HG02798 (cell line): ENCODE measurements at regions not wholly inside any gene's neighbourhood (a gene's known extent, or its start where the extent isn't known, plus 50 kb on each side); places are given as distances from the start of the nearest gene placed in this dataset.

Source experiments
- ATAC-seq: cut with Tn5 transposase; IDR thresholded peaks from one replicate; pipeline ENCODE4 v1.9.1; 2021; ENCODE audit warnings: mild to moderate bottlenecking; ENCODE audit not compliant: unreplicated experiment, poor library complexity

- no peak for ATAC-seq
These were observed 58.6 kb upstream of the NYAP2 start for GRCh38 chr2:225340923-225341322.

GRCh38 chr2:225337183-225337582, 62.3 kb upstream of the NYAP2 start:
- no peak for ATAC-seq

- no peak for ATAC-seq
These were observed 65.0 kb upstream of the NYAP2 start for GRCh38 chr2:225334514-225334913.

GRCh38 chr2:225328192-225328591, 71.3 kb upstream of the NYAP2 start:
- ATAC-seq = no peak

- ATAC-seq = no peak
These were observed 72.5 kb upstream of the NYAP2 start for GRCh38 chr2:225326969-225327368.

- no peak for ATAC-seq
These were observed 79.6 kb upstream of the NYAP2 start for GRCh38 chr2:225319872-225320271.

DNA sequence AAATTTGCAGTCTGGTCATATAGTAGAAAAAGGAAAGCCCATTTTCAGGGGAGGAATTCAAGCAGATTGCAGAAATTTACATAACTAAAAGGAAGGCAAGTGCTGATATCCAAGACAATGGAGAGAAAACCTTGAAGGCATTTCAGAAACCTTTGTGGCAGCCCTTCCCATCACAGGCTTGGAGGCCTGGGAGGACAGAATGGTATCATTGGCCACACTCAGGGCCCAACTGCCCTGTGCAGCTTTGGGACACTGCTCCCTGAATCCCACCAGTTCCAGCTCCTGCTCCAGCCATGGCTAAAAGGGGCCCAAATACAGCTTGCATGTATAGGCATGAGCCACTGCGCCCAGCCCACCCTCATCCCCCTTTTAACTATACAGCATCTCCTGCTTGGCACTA, 81.1 kb upstream of the NYAP2 start:
- ATAC-seq = no peak

- no peak for ATAC-seq
These were observed 82.3 kb upstream of the NYAP2 start for GRCh38 chr2:225317186-225317585.

DNA sequence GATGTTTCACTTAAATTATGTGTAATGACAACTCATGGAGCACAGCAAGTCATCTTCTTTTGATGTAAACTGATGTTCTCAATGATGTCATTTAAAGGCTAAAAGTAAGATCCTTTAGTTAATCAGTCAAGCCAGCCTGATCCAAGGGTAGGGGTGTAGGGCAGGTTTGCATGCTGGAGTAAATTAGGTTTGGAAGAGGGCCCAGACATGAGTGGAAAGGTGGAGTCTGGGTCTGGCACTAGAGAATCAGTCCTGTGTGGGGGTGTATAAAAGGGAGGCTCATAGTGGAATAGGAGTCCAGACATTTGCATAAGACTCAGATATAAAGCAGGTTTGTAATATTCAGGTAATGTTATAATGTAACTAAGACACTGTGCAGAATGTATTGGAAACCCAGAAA, 88.8 kb upstream of the NYAP2 start:
- ATAC-seq = no peak

GRCh38 chr2:225309516-225309915, 90.0 kb upstream of the NYAP2 start:
- ATAC-seq = no peak

- ATAC-seq = no peak
These were observed 102.6 kb upstream of the NYAP2 start for GRCh38 chr2:225296951-225297350.

DNA sequence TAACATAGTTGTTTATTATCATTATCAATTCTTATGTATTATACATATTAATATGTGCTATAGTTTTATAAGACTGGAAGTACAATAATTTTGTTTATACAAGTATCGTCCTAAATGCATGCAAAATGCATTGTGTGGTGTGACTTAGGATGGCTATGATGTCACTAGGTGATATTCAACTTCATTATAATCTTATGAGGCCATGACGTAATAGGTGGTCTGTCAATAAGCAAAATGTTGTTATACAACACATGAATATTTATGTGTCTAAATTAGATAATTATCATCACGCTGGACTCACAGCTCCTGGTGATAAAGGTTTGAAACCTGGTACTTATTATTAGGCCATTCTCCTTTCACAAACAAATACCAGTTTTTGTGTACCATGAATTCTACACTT, 104.4 kb upstream of the NYAP2 start:
- no peak for ATAC-seq

DNA sequence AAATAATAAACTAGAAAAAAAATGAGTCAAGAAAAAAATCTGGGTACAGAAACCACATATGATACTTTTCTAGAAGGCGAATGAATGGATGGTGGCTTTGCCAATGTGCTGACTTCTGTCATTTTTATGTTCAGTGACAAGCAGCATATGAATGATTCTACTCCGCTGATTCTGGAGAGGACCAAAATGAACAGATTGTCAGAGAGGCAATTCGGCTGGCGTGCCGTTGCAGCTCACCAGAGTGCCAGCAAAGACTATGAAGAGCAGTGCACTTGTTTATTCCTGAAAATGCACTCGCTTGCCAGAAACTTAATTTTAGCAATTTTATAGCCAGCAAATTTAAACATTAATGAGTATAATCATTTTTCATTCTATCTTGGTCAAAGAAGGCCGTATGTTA, 105.9 kb upstream of the NYAP2 start:
- ATAC-seq = no peak

- ATAC-seq = no peak
These were observed 108.6 kb upstream of the NYAP2 start for GRCh38 chr2:225290757-225291400.

GRCh38 chr2:225289659-225290058, 109.9 kb upstream of the NYAP2 start:
- no peak for ATAC-seq

- no peak for ATAC-seq
These were observed 110.5 kb upstream of the NYAP2 start for GRCh38 chr2:225288986-225289385.

DNA sequence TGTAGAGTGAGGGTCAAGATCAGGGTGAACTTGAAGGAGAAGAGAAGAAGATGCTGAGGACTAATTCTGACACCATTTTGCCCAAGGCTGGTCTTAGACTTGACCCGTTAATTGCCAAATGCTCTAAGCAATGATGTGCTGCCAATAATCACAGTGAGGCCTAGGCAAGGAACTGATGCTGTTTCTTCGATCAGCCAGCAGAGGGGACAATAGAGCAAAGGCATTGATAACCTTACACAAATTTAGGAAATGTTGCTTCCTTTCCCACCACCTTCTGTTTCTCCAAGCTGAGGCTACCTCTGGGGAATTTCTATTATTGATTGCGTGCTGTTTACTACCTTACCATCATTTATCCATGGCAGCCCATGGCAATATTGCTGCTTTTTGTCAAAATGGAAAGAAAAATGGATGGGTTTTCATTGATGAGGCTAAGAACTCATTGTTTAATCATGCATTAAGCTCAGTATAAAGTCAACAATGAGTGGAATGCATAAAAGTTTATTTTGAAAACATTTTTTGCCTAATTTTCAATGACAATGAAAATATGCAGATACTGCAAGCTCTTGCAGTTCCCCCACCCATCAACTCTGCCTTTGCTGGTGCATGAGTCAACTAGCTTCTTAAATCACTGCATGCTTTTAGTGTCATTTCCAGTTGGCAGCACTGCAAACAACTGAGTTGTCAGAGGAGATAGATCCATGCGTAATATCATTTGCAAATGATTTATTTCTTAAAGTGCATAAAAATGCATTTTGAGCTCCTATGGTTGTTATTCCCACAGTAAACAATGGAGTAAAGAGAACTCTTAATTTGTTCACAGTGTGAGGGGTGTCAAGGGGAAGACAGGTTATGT, 116.4 kb upstream of the NYAP2 start:
- ATAC-seq = peak; percentile 92

DNA sequence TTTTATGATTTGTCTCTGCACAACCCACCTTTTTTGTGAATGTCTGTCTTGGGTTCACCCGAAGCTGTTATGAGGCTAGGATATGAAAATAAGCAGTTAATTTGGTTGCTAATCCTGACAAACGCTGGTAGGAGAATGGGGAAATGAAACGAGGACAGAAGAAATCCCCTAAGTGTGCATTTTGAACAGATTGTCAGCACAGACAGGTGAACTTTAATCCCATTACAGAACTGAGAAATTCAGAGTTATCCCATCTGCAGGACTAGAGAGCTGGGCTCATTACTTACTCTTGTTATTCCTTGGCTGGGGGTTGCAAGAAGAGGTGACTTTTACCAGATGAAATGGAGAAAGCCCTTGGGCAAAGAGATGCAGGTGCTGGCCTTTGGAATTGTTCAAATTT, 123.3 kb upstream of the NYAP2 start:
- ATAC-seq = peak; percentile 81

DNA sequence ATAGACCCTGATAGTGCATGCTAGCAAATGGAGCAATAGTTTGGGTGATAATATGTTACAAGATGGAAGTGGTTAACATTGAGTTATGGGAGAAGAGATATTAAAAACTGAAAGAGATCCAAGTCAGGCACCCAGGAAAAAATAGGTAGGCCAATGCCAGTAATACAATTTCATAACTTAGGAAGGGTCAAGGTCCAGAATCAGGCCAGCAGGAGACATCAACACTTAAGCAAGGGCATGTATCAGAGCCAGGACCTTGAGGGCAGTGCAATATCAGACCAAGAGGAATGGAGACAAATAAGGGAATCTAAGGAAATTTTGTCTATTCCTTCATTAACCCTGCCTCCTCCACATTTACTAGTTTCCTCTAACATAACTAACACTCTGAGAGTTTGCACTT, 124.1 kb upstream of the NYAP2 start:
- ATAC-seq = no peak

DNA sequence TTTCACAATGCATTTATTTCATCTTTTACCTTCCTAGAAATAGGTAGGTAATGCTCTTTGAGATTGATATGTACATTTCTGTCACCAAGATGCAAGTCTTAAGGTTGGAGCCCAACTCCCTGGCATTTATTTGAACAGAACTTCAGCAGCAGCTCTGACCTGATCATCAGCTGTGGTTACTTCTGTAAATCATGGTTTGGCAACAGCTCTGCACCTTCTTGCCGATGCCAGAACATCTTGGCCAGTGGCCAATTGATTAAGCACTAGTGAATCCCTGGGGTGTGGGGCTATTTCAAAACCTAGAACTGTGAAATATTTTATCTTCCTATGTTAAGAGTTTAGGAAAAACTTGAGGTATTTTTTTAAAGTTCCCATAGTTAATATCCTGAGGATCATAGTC, 124.8 kb upstream of the NYAP2 start:
- ATAC-seq = no peak

GRCh38 chr2:225272173-225272572, 127.3 kb upstream of the NYAP2 start:
- ATAC-seq = no peak

DNA sequence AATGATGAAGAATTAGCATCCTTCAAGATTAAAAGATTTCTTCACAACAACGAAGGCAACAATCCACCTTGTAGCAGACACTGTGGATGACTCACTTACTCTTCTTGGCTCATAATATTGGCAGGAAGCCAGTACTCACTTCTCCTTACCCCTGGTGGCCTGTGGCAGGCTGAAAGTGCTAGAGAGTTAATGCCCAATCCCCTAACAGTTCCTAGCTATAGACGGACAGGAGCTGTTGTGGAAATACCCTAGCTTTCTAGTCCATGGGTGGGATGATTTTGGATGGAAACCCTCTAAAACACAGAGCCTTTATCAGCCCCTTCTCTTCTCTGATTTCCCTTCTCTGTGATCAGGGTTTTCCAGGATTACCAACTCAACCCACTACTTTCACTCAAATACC, 128.6 kb upstream of the NYAP2 start:
- ATAC-seq = peak; percentile 99
